Calu3 (cell line): ENCODE measurements at regions not wholly inside any gene's neighbourhood (a gene's known extent, or its start where the extent isn't known, plus 50 kb on each side); places are given as distances from the start of the nearest gene placed in this dataset.

Experiments used
- BruUV-seq: library from RNA; stranded (reverse); fragments of 400-500 nt; replicated peaks from 2 replicates; lab custom pipeline; 2021; lab: Mats Ljungman, UMichigan
- CTCF ChIA-PET: fragments of 300-600 bp; sonication (Branson Sonifier 250); formaldehyde crosslinking; loops from one replicate; lab custom pipeline; 2022; ENCODE audit warnings: antibody characterized with exemption; lab: Charles Lee
- DNase-seq: peaks from one replicate; pipeline ENCODE4 v3.0.0; 2022
- H3K27ac Mint-ChIP-seq: one replicate; pipeline ENCODE4 v1.8.0; 2022; ENCODE audit warnings: mixed read lengths; ENCODE audit not compliant: unreplicated experiment
- H3K27me3 Mint-ChIP-seq: one replicate; pipeline ENCODE4 v1.8.0; 2022; ENCODE audit warnings: mixed read lengths; ENCODE audit not compliant: unreplicated experiment
- H3K36me3 Mint-ChIP-seq: one replicate; pipeline ENCODE4 v1.8.0; 2022; ENCODE audit warnings: mild to moderate bottlenecking, moderate library complexity, mixed read lengths; ENCODE audit not compliant: insufficient read depth, unreplicated experiment
- H3K4me1 Mint-ChIP-seq: one replicate; pipeline ENCODE4 v1.8.0; 2022; ENCODE audit warnings: mild to moderate bottlenecking, low read depth, mixed read lengths; ENCODE audit not compliant: unreplicated experiment
- H3K4me3 Mint-ChIP-seq: one replicate; pipeline ENCODE4 v1.8.0; 2022; ENCODE audit warnings: mild to moderate bottlenecking, low read depth, moderate library complexity, mixed read lengths; ENCODE audit not compliant: unreplicated experiment
- H3K9me3 Mint-ChIP-seq: one replicate; pipeline ENCODE4 v1.8.0; 2022; ENCODE audit warnings: low read depth, mixed read lengths; ENCODE audit not compliant: unreplicated experiment
- CTCF ChIP-seq: fragments of 200-600 bp; IDR thresholded peaks from one replicate; pipeline ENCODE4 v1.8.0; 2022; ENCODE audit warnings: antibody characterized with exemption; ENCODE audit not compliant: unreplicated experiment
- intact Hi-C: fragments of 100-400 bp; cut with micrococcal nuclease; formaldehyde crosslinking; loops from one replicate; pipeline ENCODE4 v1.10.0; 2022; ENCODE audit not compliant: unreplicated experiment

DNA sequence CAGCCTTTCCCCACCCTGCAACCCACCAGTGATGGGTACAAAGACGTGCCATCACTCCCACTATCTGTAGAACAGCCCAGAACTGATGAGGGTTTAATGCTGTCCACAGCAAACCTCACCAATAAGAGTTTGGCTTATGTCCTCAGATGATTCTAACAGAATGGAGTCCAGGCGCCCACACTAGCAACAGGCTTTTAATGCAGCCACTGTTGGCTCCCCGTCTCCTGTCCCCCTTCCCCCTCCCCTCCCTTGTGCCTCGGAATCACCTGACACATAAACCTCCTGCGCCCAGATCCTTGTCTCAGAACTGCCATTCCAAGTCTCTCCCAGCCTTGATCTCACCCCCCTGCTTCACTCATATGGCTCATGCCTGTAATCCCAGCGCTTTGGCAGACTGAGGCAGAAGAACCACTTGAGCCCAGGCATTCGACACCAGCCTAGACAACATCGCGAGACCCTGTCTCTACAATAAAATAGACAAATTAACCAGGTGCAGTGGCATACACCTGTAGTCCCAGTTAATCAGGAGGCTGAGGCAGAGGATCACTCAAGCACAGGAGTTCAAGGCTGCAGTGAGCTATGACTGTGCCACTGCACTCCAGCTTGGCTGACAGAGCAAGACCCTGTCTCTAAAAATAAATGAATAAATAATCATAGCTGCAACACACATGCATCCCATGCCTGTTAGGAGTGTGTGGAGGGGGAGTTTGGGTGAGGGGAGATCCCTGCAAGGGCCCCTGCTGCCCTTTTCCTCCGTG is 85.6 kb downstream of the SNX5 start:
- CTCF ChIA-PET = no interaction called here
- Mint-ChIP-seq H3K27me3 (no peaks in the 10 kb centered on the region), H3K4me1 (no peaks in the 10 kb centered on the region), H3K27ac (no peak overlapping the region), H3K9me3 (no peaks in the 10 kb centered on the region), H3K36me3 (no peaks in the 10 kb centered on the region), H3K4me3 (no peak overlapping the region)
- intact Hi-C loops = no loop called here
- DNase-seq = no peak
- no peak for TF ChIP-seq CTCF
- BruUV-seq = no TSS peak

DNA sequence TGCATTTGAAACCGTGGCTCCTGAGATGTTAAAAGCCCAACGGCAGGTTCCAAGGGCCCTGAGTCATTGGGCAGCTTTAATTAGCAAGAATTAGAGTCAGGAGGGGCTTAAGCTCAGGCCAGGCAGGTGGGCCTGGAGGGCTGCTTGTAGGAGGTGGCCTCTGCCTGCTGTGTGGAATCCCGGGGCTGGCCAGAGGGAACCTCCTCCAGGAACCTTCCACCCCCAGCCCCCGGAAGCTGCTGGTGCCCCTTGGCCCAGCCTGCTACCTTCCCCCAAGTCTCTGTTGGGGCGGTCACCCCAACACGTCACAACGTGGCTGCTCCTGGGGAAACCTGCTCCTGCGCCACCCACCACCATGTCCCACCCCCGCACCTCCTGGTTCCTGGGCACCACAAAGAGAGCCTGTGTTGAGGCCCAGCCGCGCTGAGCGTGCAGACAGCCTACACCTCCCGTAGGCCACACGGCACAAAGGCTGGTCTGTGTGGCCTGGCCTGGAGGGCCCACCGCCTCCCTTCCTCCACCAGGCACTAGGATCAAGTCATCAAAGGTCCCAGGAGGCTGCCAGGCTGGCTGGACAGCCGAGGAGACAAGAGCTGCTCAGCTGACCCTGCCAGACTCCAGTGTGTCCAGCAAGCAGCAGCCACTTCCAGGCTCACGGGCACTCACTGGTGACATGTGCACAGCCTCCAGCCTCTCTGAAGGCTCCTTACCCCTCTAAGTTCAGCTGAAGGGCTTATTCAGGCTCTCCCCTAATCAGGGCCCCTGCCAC is 86.3 kb downstream of the SNX5 start:
- H3K36me3 Mint-ChIP-seq = no peaks in the 10 kb centered on the region
- DNase-seq = no peak
- CTCF ChIA-PET = no interaction called here
- H3K4me3 Mint-ChIP-seq = no peak overlapping the region
- TF ChIP-seq CTCF = no peak
- H3K4me1 Mint-ChIP-seq = no peaks in the 10 kb centered on the region
- no TSS peak for BruUV-seq
- intact Hi-C loops = no loop called here
- H3K27me3 Mint-ChIP-seq = no peaks in the 10 kb centered on the region
- H3K27ac Mint-ChIP-seq = no peak overlapping the region
- no peaks in the 10 kb centered on the region for H3K9me3 Mint-ChIP-seq

GRCh38 chr20:17881741-17882064 is 86.9 kb downstream of the SNX5 start:
- Mint-ChIP-seq H3K27ac (no peak overlapping the region), H3K4me1 (no peaks in the 10 kb centered on the region), H3K4me3 (no peak overlapping the region), H3K27me3 (no peaks in the 10 kb centered on the region), H3K36me3 (no peaks in the 10 kb centered on the region), H3K9me3 (no peaks in the 10 kb centered on the region)
- CTCF ChIA-PET = no interaction called here
- DNase-seq = no peak
- no peak for TF ChIP-seq CTCF
- BruUV-seq = no TSS peak
- intact Hi-C loops = no loop called here

GRCh38 chr20:17878912-17879602 is 89.5 kb downstream of the SNX5 start:
- H3K9me3 Mint-ChIP-seq = no peaks in the 10 kb centered on the region
- H3K4me3 Mint-ChIP-seq = no peak overlapping the region
- intact Hi-C loops = no loop called here
- no peaks in the 10 kb centered on the region for H3K4me1 Mint-ChIP-seq
- no peak for DNase-seq
- no TSS peak for BruUV-seq
- no peaks in the 10 kb centered on the region for H3K36me3 Mint-ChIP-seq
- H3K27ac Mint-ChIP-seq = no peak overlapping the region
- TF ChIP-seq CTCF = no peak
- H3K27me3 Mint-ChIP-seq = no peaks in the 10 kb centered on the region
- CTCF ChIA-PET = no interaction called here
